HG03520 (cell line): ENCODE measurements at regions not wholly inside any gene's neighbourhood (a gene's known extent, or its start where the extent isn't known, plus 50 kb on each side); places are given as distances from the start of the nearest gene placed in this dataset.
"Not testable (repeated sequence)": the region's sequence is repeated elsewhere in the genome, so short reads cannot be mapped to it uniquely, and the experiment has no call there.

Source experiments
- ATAC-seq: cut with Tn5 transposase; IDR thresholded peaks from one replicate; pipeline ENCODE4 v1.9.1; 2021; ENCODE audit warnings: mild to moderate bottlenecking, moderate library complexity; ENCODE audit not compliant: unreplicated experiment

DNA sequence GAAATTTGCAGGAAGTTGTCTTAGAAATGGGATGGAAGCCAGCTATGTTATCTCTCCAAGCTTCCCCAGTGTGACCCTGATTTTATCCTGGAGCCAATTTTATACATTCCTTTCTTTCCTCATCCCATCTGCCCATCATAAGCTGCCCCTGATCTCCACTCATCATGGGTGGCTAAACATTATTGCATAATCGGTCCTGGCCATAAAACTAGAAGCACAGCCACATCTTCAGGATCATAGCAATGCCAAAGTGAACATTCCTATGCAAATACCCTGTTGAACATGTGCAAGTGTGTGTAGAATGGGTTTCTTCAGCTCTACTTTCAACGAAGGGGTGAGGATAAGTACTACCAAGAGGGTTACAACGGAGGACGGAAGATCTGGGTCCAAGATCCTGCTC lies 50.6 kb upstream of the COG2 start:
- ATAC-seq = no peak

DNA sequence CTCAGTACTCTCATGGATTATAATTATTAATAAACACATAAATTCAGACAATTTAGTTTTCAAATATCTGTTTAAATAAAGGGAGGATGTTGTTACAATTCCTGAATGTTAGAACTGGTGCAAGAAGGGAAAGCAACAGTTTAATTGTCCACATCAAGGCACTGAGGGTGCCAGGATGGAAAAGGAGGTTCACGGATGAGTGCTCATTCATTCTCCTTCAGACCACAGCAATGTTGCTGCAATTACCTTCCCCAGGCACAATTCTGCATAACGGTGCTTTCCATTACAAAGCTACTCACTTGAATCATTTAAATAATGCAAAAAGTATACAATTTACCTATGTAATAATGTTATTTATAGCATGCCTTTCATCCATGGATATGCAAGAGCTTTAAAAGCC lies 52.3 kb upstream of the COG2 start:
- no peak for ATAC-seq

DNA sequence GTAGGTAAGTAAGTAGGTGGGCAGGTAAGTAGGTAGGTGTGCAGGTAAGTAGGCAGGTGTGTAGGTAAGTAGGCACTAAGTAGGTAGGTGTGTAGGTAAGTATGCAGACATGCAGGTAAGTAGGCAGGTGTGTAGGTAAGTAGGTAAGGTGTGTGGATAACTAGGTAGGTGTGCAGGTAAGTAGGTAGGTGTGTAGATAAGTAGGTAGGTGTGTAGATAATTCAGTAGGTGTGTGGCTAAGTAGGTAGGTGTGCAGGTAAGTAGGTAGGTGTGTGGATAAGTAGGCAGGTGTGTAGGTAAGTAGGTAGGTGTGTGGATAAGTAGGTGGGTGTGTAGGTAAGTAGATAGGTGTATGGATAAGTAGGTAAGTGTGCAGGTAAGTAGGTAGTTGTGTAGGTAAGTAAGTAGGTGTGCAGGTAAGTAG lies 53.9 kb upstream of the COG2 start:
- ATAC-seq = no peak

DNA sequence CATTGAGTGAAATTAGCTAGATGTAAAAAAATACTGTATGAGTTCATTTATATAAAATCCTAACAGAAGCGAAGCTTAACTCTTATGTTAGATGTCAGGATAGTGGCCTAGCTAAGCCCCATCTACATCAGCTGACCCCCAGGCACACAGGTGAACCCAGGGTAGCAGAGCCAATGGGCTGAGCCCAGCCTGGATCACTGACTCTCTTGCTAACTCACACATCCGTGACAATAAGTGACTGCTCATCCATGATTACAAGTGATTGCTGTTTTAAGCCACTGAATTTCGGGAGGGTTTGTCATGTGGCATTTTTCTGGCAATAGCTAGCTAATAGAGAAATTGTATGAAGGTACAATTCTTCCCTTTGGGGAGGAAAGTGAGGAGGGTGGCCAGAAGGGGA lies 55.2 kb upstream of the COG2 start:
- no peak for ATAC-seq

DNA sequence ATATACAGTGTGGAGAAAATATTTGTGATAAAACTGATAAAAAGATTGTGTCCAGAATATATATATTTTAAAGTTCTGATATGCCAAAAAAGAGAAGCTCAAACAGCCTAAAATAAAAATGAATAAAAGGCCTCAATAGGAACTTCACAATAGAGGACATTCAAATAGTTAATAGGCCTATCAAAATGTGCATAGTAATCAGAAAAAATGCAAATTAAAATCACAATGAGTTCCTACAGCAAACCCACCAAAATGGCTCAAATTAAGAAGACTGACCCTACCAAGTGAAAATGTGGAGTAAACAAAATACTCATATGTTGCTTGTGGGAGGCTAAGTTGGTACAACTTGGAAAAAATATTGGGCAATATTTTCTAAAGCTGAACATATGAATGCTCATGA lies 57.6 kb upstream of the COG2 start:
- ATAC-seq = no peak

DNA sequence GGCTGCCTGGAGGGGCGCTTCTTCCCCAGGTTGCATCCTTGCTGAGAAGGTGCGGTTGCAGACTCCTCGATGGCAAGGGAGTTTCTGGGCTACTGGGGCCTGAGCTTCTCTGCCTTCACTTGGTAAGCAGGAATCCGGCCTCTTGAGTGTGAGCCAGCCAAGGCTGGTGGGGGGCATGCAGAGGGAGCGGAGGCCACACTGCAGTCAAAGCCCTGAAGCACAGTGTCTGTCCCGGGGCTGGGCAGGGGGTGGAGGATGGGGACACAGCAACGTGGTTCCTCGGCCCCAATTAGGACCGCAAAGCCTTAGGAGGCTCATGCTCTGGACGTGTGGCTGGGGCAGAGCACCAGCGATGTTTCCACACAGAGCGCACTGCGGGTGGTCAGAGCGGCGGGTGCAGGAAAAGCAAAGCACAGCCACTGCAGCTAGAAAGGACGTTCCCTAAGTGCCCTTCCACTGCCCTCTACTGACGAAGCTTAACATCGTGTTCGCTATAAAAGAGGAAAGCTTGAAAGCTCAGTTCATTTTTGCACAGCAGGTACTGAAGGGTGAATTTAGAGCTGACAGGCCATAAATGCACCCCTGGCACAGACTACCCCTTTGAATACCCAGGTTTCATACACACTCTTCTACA lies 60.7 kb upstream of the COG2 start:
- ATAC-seq = no peak

DNA sequence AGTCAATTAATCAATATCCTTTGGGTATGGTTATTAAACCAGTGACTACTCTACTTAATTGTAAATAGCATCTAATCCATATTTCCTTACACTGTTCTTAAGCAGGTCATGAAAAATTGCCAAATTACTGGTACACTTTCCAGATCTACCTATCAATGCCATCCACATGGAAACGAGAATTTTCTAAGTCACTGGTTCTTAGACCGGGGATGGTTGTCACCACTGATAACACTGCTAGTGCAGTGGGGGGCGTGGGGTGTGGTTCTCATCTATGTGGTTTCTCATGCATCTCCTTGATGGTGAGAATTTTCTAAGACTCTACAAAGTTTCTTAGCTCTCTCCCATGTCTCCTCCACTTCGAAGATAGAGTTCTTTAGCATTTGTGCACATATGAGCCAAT lies 63.7 kb upstream of the COG2 start:
- no peak for ATAC-seq

DNA sequence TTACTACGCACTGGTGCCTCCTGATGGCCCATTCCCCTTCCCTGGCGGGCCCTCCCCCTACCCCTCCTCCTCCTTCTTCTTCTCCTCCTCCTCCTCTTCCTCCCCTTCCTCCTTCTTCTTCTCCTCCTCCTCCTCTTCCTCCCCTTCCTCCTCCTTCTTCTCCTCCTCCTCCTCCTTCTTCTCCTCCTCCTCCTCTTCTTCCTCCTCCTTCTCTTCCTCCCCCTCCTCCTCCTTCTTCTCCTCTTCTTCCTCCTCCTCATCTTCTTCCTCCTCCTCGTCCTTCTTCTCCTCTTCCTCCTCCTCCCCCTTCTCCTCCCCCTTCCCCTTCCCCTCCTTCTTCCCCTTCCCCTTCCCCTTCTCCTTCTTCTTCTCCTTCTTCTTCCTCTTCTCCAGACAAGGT lies 64.7 kb upstream of the COG2 start:
- no peak for ATAC-seq

DNA sequence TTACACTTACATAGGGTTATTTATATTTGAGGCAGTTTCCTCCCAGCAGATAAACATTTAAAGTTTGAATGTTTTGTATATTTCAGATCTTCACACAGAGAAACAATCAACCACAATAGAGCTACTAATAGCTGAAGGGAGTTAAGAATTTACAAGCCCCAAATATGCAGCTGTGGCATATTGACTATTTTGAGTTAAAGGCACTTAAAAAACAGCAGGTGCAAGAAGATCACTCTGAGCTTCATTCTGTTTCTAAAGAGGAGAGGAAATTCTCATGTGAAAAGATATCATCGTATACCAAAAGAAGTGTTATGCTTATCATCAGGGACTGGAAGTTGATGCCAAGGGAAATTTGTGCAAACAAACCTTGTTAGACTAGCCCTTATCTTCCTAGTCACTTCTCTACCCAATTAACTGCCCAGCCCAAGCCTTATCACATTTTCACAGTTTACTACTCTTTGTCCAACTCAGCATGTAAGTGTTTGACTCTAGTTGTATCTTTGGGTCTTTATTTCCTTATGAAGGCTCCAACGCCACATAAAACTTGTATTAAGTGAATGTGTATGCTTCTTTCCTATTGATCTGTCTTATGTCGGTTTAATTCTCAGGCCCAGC lies 66.3 kb upstream of the COG2 start:
- ATAC-seq = no peak

DNA sequence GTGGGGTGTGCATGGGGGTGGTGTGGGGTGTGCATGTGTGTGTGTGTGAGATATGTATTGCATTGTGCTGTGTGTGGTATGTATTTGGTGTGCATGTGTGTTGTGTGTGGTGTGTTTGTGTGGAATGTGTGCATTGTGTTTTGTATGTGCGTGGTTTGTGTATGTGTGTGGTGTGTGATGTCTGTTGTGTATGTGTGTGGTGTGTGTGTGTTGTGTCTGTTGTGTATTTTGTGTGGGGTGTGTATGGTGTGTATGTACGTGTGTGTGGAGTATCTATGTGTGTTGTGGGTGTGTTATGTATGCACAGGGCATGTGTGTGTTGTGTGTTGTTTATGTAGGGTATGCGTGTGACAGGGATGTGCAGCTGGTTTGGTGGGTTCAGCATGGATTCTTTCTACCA lies 67.8 kb upstream of the COG2 start:
- no peak for ATAC-seq

DNA sequence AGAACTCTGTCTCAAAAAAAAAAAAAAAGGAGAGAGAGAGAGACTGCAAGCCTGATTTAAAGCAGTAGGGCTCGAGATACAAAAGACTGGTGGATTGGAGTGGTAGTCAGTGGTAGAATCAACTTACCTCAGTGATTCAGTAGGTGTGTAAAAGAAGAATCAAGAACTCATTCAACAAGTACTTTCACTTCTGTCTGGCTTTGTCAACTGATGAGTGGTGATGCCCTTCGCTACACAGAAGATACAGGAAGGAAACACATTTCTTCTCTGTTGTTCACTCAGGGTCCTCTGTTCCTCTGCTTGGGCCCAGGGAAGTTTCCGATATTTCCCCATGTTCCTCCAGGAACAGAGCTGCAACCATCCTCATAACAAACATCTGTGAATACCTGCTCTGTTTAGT lies 68.6 kb upstream of the COG2 start:
- no peak for ATAC-seq

DNA sequence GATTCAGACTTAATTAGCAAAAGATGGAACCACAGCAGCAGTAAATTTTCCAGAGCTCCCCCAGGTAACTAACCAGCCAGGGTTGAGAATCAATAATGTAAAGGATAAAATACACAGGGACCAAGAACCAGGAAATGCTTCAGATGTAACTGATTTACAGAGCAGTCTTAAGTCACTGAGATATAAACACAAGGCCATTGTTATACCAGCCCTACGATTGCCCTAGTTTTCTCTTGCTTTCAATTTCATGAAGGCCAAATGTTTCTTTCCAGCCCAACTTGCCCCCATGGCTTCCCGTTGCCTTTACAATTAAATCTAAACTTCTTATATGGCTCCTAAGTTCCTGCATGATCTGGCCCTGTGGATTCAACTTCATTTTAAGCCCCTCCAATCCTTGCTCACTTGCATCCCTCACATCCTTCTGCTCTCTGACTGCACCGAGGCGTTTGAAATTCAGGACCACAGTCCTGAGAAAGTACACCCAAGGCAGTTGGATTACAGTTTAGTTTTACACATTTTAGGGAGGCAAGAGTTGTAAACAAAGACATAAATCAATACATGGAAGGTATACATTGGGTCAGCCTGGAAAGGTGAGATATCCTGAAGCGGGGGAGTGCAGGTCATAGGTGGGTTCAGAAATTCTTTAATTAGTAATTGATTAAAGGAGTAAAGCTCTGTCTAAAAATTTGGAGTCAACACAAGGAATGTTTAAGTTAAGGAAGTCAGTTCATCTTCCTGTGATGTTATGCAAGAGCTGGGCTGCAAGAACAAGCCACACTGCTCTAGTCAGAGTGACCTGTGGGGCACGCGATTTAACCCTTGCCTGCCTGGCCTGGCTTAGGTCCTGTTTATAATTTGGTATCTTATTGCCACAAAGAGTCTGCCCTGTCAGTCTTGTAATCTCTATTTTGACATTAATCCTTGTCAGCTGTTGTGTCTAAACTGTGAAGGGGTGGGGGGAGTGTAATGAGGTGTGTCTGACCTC lies 69.9 kb upstream of the COG2 start:
- ATAC-seq = no peak

DNA sequence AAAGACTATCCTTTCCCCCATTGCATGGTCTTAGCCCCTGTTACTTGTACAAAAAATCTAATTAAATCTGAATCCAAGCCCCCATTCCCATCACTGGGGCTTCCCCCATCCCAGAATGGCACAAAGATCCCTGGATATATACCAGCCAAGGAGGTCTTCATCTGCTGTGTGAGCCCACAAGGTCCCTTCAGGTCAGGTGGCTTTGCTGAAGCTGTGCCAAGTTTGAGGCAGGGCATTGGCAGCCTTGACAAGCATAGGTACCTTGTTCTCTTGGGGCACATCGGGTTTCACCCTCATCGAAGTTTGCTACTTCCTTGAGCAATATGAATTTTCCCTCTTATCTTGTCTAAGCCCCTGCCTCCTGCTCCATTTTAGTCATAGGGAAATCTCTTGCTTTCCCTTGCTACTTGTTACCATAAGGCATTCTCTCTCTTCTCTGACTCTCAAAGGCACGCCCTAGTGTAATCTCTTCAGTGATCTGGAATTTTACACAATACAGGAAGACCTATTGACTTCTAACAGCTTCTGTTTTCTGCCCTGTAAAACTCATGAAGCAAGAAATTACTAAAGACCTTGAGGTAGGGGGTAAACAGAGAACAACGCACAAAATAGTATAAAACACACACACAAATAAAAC lies 71.4 kb upstream of the COG2 start:
- ATAC-seq = no peak

DNA sequence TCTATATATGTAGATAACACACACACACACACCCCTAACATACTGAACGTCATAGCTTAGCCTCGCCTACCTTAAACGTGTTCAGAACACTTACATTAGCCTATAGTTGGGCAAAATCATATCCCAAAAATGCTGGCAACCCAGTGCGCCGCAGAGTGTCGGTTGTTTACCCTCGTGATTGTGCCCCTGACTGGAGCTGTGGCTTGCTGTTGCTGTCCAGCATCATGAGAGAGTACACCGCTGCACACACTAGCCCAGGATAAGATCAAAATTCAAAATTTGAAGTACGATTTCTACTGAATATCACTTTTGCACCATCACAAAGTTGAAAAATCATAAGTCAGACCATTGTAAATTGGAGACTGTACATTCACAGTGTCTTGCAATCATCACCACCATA lies 73.1 kb upstream of the COG2 start:
- ATAC-seq = no peak

DNA sequence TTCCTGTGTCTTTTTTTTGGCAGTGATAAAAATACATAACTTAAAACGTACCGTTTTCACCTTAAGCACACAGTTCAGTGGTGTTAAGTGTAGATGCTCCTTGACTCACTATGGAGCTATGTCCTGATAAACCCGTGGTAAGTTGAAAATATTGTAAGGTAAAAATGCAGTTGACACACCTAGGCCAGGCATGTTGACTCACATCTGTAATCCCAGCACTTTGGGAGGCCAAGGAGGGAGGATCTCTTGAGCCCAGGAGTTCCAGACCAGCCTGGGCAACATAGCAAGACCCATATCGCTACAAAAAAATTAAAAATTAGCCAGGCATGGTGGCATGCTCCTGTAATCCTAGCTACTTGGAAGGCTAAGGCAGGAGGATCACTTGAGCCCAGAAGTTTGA lies 73.6 kb upstream of the COG2 start:
- no peak for ATAC-seq

DNA sequence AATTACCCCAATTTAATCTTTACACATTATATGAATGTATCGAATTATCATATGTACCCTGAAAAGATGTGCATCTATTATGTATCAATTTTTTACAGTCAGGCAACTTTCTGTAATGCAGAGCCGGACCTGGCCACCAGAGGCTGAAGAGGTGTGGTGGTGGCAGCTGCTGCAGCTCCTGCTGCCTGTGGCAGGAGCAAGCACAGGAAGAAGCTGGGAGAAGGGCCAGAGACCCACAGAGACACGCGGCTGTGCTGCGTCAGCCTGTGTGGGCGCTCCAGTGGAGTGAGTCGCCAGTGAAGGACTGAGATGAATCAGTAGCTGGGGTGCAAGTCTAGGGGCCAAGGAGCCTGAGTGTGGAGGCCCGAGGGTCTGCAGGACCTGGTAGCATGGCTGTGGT lies 74.3 kb upstream of the COG2 start:
- no peak for ATAC-seq

DNA sequence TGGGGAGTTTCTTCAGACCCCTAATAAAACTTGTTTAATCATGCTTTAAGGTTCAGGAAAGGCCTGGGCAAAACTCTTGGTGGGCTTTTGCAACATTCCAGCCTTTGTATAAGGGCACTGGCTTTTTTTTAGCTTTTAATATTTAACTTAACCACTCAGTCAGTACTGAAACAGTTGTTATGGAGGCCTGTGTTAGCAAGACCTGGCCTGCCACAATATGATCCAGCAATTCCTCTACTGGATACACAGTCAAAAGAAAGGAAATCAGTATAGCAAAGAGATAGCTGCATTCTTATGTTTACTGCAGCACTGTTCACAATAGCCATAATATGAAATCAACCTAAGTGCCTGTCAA lies 75.1 kb upstream of the COG2 start:
- ATAC-seq = no peak

DNA sequence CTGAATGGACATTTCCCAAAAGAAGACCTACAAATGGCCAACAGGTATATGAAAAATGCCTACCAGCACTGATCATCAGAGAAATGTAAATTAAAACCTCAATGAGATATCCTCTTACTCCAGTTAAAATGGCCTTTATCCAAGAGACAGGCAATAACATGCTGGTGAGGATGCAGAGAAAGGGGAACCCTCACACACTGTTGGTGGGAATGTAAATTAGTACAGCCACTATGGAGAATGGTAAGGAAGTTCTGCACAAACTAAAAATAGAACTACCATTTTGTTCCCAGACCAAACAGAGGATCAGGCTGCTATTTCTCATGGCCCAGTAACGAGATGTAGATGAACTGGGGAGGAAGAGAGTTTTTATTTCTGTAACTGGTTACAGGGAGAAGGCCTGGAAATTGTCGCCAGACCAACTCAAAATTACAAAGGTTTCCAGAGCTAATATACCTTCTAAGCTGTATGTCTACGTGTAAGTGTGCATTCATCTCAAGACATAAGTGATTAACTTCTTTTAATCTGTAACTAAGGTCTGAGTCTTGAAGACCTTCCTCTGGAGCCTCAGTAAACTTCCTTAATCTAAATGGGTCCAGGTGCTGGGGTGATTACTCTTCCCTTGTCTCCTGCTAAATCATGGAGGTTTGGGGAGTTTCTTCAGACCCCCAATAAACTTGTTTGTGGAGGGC lies 75.6 kb upstream of the COG2 start:
- ATAC-seq = not testable (repeated sequence)

DNA sequence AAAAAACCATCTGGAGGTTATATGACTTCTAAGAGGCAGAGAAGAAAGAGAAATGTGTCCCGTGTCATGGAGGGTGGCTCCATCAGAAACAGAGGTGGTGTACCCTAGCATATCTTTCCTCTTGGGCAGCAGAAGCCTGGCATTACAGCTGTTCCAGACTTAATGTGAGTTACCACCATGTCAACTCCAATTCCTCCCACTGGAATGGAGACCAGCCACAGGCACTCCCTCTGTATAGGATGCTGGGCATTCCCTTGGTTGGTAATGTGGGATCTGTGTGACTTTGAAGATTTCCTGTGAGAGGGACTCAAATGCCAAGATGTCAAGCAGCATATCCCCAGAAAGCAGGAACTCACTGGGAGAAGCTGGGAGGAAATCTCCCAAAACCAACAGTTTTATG lies 77.1 kb upstream of the COG2 start:
- ATAC-seq = no peak

DNA sequence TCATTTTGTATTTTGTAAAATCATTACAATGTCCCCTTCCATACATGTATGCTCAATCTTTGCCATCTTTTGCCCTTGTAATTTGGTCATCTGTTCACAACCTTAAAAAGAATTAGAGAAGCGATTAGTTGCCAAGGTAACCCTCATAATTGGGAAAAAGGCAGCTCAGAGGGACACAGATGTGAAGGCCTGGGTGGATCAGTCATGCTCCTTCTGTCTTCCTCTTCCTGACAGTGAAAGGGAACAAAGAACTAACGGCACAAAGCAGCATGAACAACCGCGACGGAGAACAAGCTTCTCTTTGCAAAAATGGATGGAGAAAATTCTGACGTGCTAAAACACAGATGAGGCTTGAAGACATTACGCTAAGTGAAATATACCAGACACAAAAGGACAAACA lies 78.7 kb upstream of the COG2 start:
- ATAC-seq = no peak

DNA sequence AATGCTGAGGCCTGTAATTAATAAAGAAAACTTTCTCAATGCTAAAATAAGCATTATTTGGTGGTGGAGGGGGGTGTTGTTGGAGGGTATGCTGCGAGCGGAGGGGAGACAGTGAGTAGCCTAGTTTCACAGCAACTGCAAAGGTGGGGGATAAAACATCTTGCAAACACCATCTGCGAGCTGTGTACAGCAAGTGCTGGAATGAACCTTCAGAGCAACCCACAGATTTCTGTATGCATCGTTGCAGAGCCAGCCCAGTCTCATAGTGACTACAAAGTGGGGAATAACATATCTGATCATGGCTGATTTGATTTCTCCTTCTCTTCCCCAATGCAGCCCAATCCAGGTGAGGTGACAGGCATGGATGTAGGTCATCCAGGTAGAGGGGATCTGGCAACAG lies 80.7 kb upstream of the COG2 start:
- ATAC-seq = no peak
